SK-N-SH (cell line): ENCODE measurements at regions not wholly inside any gene's neighbourhood (a gene's known extent, or its start where the extent isn't known, plus 50 kb on each side); places are given as distances from the start of the nearest gene placed in this dataset.

Experiments
- CTCF ChIA-PET: fragments of 300-600, 350-600 bp; formaldehyde crosslinking; extraction: SDS; loops from one replicate; lab custom pipeline; 2021; lab: Yijun Ruan, JAX
- POLR2A ChIA-PET: fragments of 350-600 bp; sonication (Branson Sonifier 250); formaldehyde crosslinking; extraction: SDS; loops from one replicate; lab custom pipeline; 2020; ENCODE audit warnings: antibody characterized with exemption, inconsistent platforms; lab: Yijun Ruan, JAX
- DNase-seq: peaks from one replicate; pipeline ENCODE4 v3.0.0; 2012
- H2AFZ ChIP-seq: fragments of 200-600 bp; sonication (generic); 2 replicates; pipeline ENCODE4 v1.8.1; 2016; ENCODE audit warnings: antibody characterized with exemption, mild to moderate bottlenecking, low read depth
- H3F3A ChIP-seq: fragments of 200-600 bp; sonication (generic); replicated peaks from 2 replicates; pipeline ENCODE3; 2016; ENCODE audit warnings: antibody characterized with exemption, mild to moderate bottlenecking; ENCODE audit not compliant: insufficient read depth
- H3K27ac ChIP-seq, 2 experiments: fragments of 200-500 bp in 1 of 2; fragments of 200-600 bp in 1 of 2; sonication (Bioruptor generic) in 1 of 2; sonication (generic), shearing (Covaris generic) in 1 of 2; 2 replicates each; pipeline versions ENCODE4 v1.5.1 to v1.6.1; 2014 to 2016; ENCODE audit warnings: low read depth in 2 of 2, inconsistent platforms in 1 of 2, low read length in 1 of 2, mild to moderate bottlenecking in 1 of 2, mixed read lengths in 1 of 2
- H3K27me3 ChIP-seq: fragments of 200-600 bp; sonication (generic), shearing (Covaris generic); 2 replicates; pipeline ENCODE4 v1.6.1; 2016; ENCODE audit warnings: mixed run types; ENCODE audit not compliant: insufficient read depth
- H3K36me3 ChIP-seq, 2 experiments: fragments of 200-500 bp in 1 of 2; fragments of 200-600 bp in 1 of 2; sonication (Bioruptor generic) in 1 of 2; sonication (generic) in 1 of 2; replicated peaks in 1 of 2; 2 replicates each; pipeline versions ENCODE3 to v1.5.1; 2014 to 2016; ENCODE audit warnings: low read length in 1 of 2, mild to moderate bottlenecking in 1 of 2; ENCODE audit not compliant: insufficient read depth in 2 of 2, control insufficient read depth in 1 of 2
- H3K4me1 ChIP-seq, 2 experiments: fragments of 200-500 bp in 1 of 2; fragments of 200-600 bp in 1 of 2; sonication (Bioruptor generic) in 1 of 2; sonication (generic), shearing (Covaris generic) in 1 of 2; 2 replicates each; pipeline versions ENCODE4 v1.5.1 to v1.6.1; 2014 to 2016; ENCODE audit warnings: low read depth in 1 of 2, low read length in 1 of 2, mixed run types in 1 of 2; ENCODE audit not compliant: insufficient read depth in 2 of 2, control insufficient read depth in 1 of 2
- H3K4me2 ChIP-seq: fragments of 200-600 bp; sonication (generic), shearing (Covaris generic); 2 replicates; pipeline ENCODE4 v1.6.1; 2017; ENCODE audit warnings: mixed run types
- H3K4me3 ChIP-seq, 2 experiments: fragments of 200-500 bp in 1 of 2; fragments of 200-600 bp in 1 of 2; sonication (Bioruptor generic) in 1 of 2; sonication (generic), shearing (Covaris generic) in 1 of 2; 2 replicates each; pipeline versions ENCODE4 v1.5.1 to v1.8.1; 2014 to 2016; ENCODE audit warnings: low read depth in 2 of 2, inconsistent platforms in 1 of 2, low read length in 1 of 2, mild to moderate bottlenecking in 1 of 2, mixed read lengths in 1 of 2, moderate library complexity in 1 of 2
- H3K79me2 ChIP-seq: fragments of 200-600 bp; sonication (generic); 2 replicates; pipeline ENCODE4 v1.8.1; 2017; ENCODE audit warnings: mild to moderate bottlenecking; ENCODE audit not compliant: insufficient read depth
- H3K9ac ChIP-seq: fragments of 200-600 bp; sonication (generic); 2 replicates; pipeline ENCODE4 v1.6.1; 2017; ENCODE audit warnings: mixed run types
- H3K9me2 ChIP-seq: fragments of 200-600 bp; sonication (generic); 2 replicates; pipeline ENCODE4 v1.6.1; 2017; ENCODE audit warnings: mixed run types
- H3K9me3 ChIP-seq: fragments of 200-600 bp; sonication (generic); 2 replicates; pipeline ENCODE4 v1.6.1; 2017; ENCODE audit warnings: mixed run types, mild to moderate bottlenecking, moderate library complexity
- H4K20me1 ChIP-seq: fragments of 200-600 bp; sonication (generic); 2 replicates; pipeline ENCODE4 v1.6.1; 2017; ENCODE audit warnings: mild to moderate bottlenecking, mixed run types; ENCODE audit not compliant: insufficient read depth
- EZH2phosphoT487 ChIP-seq: fragments of 200-600 bp; sonication (generic); IDR thresholded peaks from 2 replicates; pipeline ENCODE4 v1.6.1; 2017; ENCODE audit warnings: low read depth, mixed run types, mild to moderate bottlenecking, antibody characterized with exemption, moderate library complexity, borderline replicate concordance
- FOSL2 ChIP-seq: IDR thresholded peaks from 2 replicates; pipeline ENCODE4 v1.4.0; 2012; ENCODE audit warnings: low read depth, mild to moderate bottlenecking, moderate library complexity, borderline replicate concordance
- FOXJ3 ChIP-seq: sonication (generic); formaldehyde crosslinking; IDR thresholded peaks from 2 replicates; pipeline ENCODE4 v1.5.1; 2020; ENCODE audit warnings: mild to moderate bottlenecking, missing genetic modification reagents
- GABPA ChIP-seq: IDR thresholded peaks from 2 replicates; pipeline ENCODE4 v1.4.0; 2012; ENCODE audit warnings: low read depth, mild to moderate bottlenecking
- MEF2A ChIP-seq: IDR thresholded peaks from 2 replicates; pipeline ENCODE4 v1.4.0; 2012; ENCODE audit warnings: low read depth, borderline replicate concordance
- NFIC ChIP-seq: IDR thresholded peaks from 2 replicates; pipeline ENCODE4 v1.4.0; 2012; ENCODE audit warnings: borderline replicate concordance
- NRF1 ChIP-seq: IDR thresholded peaks from 2 replicates; pipeline ENCODE4 v1.6.1; 2012; ENCODE audit warnings: low read depth, mild to moderate bottlenecking, low read length
- RAD21 ChIP-seq: IDR thresholded peaks from 2 replicates; pipeline ENCODE4 v1.6.1; 2012; ENCODE audit warnings: mild to moderate bottlenecking, low read length
- RCOR1 ChIP-seq: fragments of 150-350 bp; IDR thresholded peaks from 2 replicates; pipeline ENCODE4 v1.6.1; 2017; ENCODE audit warnings: antibody characterized with exemption, low read length
- RFX5 ChIP-seq: IDR thresholded peaks from 2 replicates; pipeline ENCODE4 v1.6.1; 2012; ENCODE audit warnings: mild to moderate bottlenecking, improper control_type of control experiment, low read length
- SIN3A ChIP-seq: IDR thresholded peaks from 2 replicates; pipeline ENCODE4 v1.6.1; 2012; ENCODE audit warnings: low read depth, mild to moderate bottlenecking, low read length, moderate library complexity, borderline replicate concordance
- SMC3 ChIP-seq: IDR thresholded peaks from 2 replicates; pipeline ENCODE4 v1.6.1; 2012; ENCODE audit warnings: low read depth, low read length, improper control_type of control experiment
- TAF1 ChIP-seq: IDR thresholded peaks from 2 replicates; pipeline ENCODE4 v1.6.1; 2012; ENCODE audit warnings: low read depth, mild to moderate bottlenecking, low read length, moderate library complexity, borderline replicate concordance
- TEAD4 ChIP-seq: IDR thresholded peaks from 2 replicates; pipeline ENCODE4 v1.4.0; 2012; ENCODE audit warnings: mild to moderate bottlenecking, borderline replicate concordance; ENCODE audit not compliant: insufficient read depth
- WGBS: methylation state at CpG from one replicate; pipeline ENCODE4 v1.1.6; 2017; ENCODE audit warnings: low lambda C conversion rate; 5-methylcytosine and 5-hydroxymethylcytosine counted together
- TF ChIP-seq, protein P1 (sequence below): IDR thresholded peaks from 2 replicates; pipeline ENCODE4; 2012
- TF ChIP-seq, protein P2 (sequence below): IDR thresholded peaks from 2 replicates; pipeline ENCODE4 v1.4.0; 2012; ENCODE audit warnings: low read depth, borderline replicate concordance
- TF ChIP-seq, protein P3 (sequence below): fragments of 150-350 bp; IDR thresholded peaks from 2 replicates; pipeline ENCODE4 v1.6.1; 2017; ENCODE audit warnings: antibody characterized with exemption, low read length, low read depth, borderline replicate concordance
- TF ChIP-seq, protein P4 (sequence below): fragments of 200-600 bp; sonication (generic); IDR thresholded peaks from 2 replicates; pipeline ENCODE4 v1.6.1; 2017; ENCODE audit warnings: antibody characterized with exemption, mild to moderate bottlenecking, moderate library complexity

DNA sequence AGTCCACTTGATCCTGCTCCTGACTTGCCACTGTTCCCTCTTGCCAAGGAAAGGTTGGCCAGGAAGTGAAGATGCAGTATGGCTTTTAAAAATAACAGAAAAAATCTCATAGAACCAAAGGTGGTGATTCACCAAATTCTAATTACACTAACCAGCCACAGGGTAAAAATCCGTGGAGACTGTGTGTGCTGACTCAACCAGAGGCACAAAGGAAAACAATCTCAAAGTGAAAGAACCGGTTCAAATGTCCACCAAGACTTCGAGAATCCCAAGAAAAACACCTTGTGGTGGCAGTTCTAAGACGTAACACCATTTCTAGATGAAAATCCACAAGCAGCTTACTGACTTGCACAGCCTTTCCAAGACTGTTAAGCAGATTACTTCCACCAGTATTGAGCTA is 279.1 kb downstream of the TLE1 start:
- peak overlapping the region; percentile 57 for H3K4me2 ChIP-seq
- H3K4me1 ChIP-seq, result no peaks in the 10 kb centered on the region
- peak overlapping the region in 1 of 2 experiments; percentile 34; a peak in 2 of 4 replicates for H3K27ac ChIP-seq
- DNase-seq, result no peak
- H3K9me3 ChIP-seq, result no peaks in the 10 kb centered on the region
- H4K20me1 ChIP-seq, result no peaks in the 10 kb centered on the region
- no peaks in the 10 kb centered on the region for H3K79me2 ChIP-seq
- CTCF ChIA-PET, result no interaction called here
- H3K27me3 ChIP-seq, result no peaks in the 10 kb centered on the region
- WGBS, result 33% methylated on average over 4 of the region's 4 CpGs
- peak overlapping the region; percentile 56; the same call in 1 of the 2 replicates for H2AFZ ChIP-seq
- H3K4me3 ChIP-seq, result peak overlapping the region in 1 of 2 experiments; percentile 27; a peak in 2 of 4 replicates
- no peaks in the 10 kb centered on the region for H3K36me3 ChIP-seq
- no peak for TF ChIP-seq RAD21
- POLR2A ChIA-PET, result no interaction called here
- H3F3A ChIP-seq, result peaks cover 8% of the 10 kb centered on the region
- peak overlapping the region; percentile 28 for H3K9ac ChIP-seq
- H3K9me2 ChIP-seq, result no peaks in the 10 kb centered on the region

DNA sequence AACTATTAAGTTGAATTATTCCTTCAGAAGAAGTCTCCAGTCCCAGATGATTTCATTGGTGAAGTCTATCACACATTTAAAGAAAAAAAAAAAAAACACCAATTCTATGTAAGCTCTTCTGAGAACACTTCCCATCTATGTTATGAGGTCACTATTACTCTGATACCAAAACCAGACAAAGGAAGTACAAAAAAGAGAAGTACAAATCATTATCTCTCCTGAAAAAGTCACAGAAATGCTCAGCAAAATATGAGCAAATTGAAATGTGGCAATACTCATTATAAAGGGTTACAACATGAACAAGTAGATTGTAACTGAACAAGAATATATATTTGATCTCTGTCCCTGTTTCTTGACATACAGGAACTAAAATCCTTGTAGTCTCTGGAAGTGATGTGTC is 280.4 kb downstream of the TLE1 start:
- CTCF ChIA-PET, result no interaction called here
- no peak for DNase-seq
- H3K36me3 ChIP-seq, result no peaks in the 10 kb centered on the region

More for the DNA sequence above, 280.4 kb downstream of the TLE1 start:
- Histone ChIP-seq H3K27me3 (no peaks in the 10 kb centered on the region), H3K9ac (no peak overlapping the region), H4K20me1 (no peaks in the 10 kb centered on the region), H3K9me3 (no peaks in the 10 kb centered on the region), H3F3A (peaks cover 8% of the 10 kb centered on the region), H3K9me2 (no peaks in the 10 kb centered on the region), H2AFZ (no peak overlapping the region), H3K4me1 (no peaks in the 10 kb centered on the region), H3K4me2 (no peak overlapping the region), H3K27ac (no peak overlapping the region), H3K79me2 (no peaks in the 10 kb centered on the region), H3K4me3 (no peak overlapping the region)
- POLR2A ChIA-PET, result no interaction called here
- TF ChIP-seq NFIC, result no peak
- no peak for TF ChIP-seq NRF1
- TF ChIP-seq, protein P1, sequence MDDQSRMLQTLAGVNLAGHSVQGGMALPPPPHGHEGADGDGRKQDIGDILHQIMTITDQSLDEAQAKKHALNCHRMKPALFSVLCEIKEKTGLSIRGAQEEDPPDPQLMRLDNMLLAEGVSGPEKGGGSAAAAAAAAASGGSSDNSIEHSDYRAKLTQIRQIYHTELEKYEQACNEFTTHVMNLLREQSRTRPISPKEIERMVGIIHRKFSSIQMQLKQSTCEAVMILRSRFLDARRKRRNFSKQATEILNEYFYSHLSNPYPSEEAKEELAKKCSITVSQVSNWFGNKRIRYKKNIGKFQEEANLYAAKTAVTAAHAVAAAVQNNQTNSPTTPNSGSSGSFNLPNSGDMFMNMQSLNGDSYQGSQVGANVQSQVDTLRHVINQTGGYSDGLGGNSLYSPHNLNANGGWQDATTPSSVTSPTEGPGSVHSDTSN, result no peak
- TF ChIP-seq RFX5, result no peak
- TF ChIP-seq, protein P2, sequence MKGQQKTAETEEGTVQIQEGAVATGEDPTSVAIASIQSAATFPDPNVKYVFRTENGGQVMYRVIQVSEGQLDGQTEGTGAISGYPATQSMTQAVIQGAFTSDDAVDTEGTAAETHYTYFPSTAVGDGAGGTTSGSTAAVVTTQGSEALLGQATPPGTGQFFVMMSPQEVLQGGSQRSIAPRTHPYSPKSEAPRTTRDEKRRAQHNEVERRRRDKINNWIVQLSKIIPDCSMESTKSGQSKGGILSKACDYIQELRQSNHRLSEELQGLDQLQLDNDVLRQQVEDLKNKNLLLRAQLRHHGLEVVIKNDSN, result no peak
- TF ChIP-seq FOSL2, result no peak
- no peak for TF ChIP-seq FOXJ3 (CRISPR knock-in tag)
- no peak for TF ChIP-seq EZH2phosphoT487
- no peak for TF ChIP-seq MEF2A
- TF ChIP-seq RCOR1, result no peak
- no peak for TF ChIP-seq SIN3A
- TF ChIP-seq, protein P3, sequence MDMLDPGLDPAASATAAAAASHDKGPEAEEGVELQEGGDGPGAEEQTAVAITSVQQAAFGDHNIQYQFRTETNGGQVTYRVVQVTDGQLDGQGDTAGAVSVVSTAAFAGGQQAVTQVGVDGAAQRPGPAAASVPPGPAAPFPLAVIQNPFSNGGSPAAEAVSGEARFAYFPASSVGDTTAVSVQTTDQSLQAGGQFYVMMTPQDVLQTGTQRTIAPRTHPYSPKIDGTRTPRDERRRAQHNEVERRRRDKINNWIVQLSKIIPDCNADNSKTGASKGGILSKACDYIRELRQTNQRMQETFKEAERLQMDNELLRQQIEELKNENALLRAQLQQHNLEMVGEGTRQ, result no peak
- TF ChIP-seq SMC3, result no peak
- no peak for TF ChIP-seq TEAD4
- TF ChIP-seq, protein P4, sequence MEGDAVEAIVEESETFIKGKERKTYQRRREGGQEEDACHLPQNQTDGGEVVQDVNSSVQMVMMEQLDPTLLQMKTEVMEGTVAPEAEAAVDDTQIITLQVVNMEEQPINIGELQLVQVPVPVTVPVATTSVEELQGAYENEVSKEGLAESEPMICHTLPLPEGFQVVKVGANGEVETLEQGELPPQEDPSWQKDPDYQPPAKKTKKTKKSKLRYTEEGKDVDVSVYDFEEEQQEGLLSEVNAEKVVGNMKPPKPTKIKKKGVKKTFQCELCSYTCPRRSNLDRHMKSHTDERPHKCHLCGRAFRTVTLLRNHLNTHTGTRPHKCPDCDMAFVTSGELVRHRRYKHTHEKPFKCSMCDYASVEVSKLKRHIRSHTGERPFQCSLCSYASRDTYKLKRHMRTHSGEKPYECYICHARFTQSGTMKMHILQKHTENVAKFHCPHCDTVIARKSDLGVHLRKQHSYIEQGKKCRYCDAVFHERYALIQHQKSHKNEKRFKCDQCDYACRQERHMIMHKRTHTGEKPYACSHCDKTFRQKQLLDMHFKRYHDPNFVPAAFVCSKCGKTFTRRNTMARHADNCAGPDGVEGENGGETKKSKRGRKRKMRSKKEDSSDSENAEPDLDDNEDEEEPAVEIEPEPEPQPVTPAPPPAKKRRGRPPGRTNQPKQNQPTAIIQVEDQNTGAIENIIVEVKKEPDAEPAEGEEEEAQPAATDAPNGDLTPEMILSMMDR, result no peak
- TF ChIP-seq TAF1, result no peak
- no peak for TF ChIP-seq GABPA
